Effector memory CD8-positive, alpha-beta T cell (primary cell): ENCODE measurements at regions not wholly inside any gene's neighbourhood (a gene's known extent, or its start where the extent isn't known, plus 50 kb on each side); places are given as distances from the start of the nearest gene placed in this dataset.

Experiments
- ATAC-seq: fragments of 150-1000 bp; cut with Tn5 transposase; replicated peaks from 2 replicates; pipeline ENCODE4 v1.10.0; 2021; ENCODE audit warnings: mild to moderate bottlenecking, moderate library complexity
- DNase-seq, 3 experiments: peaks; one replicate each; pipeline ENCODE4 v3.0.0; 2021
- H3K27ac Mint-ChIP-seq, 2 donors: one replicate each; pipeline ENCODE4 v1.8.0; 2022; ENCODE audit warnings: mild to moderate bottlenecking in 2 of 2, mixed read lengths in 2 of 2, moderate library complexity in 2 of 2
- H3K27me3 Mint-ChIP-seq, 2 donors: one replicate each; pipeline ENCODE4 v1.8.0; 2022; ENCODE audit warnings: mixed read lengths in 2 of 2
- H3K36me3 Mint-ChIP-seq: one replicate; pipeline ENCODE4 v1.8.0; 2022; ENCODE audit warnings: mild to moderate bottlenecking, moderate library complexity, mixed read lengths; ENCODE audit not compliant: insufficient read depth
- H3K4me1 Mint-ChIP-seq, 2 donors: one replicate each; pipeline ENCODE4 v1.8.0; 2022; ENCODE audit warnings: low read depth in 2 of 2, mixed read lengths in 2 of 2
- H3K4me3 Mint-ChIP-seq, 2 donors: one replicate each; pipeline ENCODE4 v1.8.0; 2022; ENCODE audit warnings: mild to moderate bottlenecking in 2 of 2, mixed read lengths in 2 of 2, moderate library complexity in 2 of 2
- H3K9me3 Mint-ChIP-seq, 2 donors: one replicate each; pipeline ENCODE4 v1.8.0; 2022; ENCODE audit warnings: mixed read lengths in 2 of 2

DNA sequence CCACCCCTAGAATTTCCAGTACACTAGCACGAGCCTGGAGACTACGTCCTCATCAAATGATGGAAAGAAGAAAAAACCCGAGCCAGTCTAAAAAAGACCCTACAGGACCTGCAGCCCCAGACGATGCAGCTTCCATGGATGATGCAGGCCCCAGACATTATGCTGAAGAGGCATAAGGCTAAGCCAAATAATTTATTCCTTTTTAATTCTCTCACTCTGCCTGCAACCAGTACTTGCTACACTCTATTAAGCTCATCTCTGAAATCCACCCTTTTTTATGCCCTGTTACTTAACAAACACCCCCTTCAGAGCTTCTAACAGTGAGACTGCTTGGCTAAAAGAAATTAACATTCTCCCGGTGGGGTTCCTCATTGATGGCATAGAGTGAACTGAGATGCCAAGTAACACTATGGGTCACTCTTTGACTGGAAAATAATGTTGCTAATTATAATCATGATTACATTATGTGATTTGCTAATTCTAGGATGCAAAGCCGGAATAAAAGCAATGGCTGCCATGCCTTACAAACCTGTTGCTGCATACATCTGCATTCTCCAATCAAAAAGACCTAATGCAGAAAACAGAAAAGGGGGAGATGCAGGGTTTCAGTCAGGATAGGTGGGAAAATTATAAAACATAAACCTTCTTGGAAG lies 1462.4 kb downstream of the UQCRFS1 start:
- Mint-ChIP-seq H3K36me3 (peaks cover 3% of the 10 kb centered on the region), H3K4me3 (no peak overlapping the region)
- no peak for DNase-seq

DNA sequence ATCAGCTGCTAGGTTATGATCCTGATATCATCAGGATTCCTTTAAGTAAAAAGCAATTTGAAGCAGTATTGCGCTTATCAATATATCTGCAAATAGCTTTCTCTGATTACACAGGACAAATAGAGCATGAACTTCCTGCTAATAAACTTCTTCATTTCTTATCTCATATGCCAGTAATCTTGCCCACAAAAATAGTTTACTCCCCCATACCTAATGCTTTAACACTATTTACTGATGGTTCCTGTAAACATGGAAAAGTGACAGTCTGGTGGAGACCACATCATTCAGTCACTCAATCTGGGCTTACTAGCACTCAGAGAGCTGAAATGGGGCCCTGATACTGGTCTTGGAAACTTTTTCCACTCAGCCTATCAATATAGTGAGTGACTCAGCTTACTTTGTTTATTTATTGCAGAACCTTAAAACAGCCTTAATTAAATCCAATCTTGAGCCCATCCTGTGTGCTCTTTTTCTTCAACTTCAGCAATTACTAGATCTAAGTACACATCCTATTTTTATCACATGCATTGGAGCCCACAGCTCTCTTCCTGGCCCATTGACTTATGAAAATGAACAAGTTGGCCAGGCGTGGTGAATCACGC lies 1464.3 kb downstream of the UQCRFS1 start:
- Mint-ChIP-seq H3K36me3 (peaks cover 6% of the 10 kb centered on the region), H3K27ac (no peak overlapping the region), H3K9me3 (peaks cover 0 to 5% of the 10 kb centered on the region in 2 donors), H3K27me3 (no peaks in the 10 kb centered on the region), H3K4me3 (no peak overlapping the region), H3K4me1 (peaks cover 10 to 14% of the 10 kb centered on the region in 2 donors)
- DNase-seq (no peak), ATAC-seq (no peak)

More for the DNA sequence above, 1462.4 kb downstream of the UQCRFS1 start:
- Mint-ChIP-seq H3K27me3 (no peaks in the 10 kb centered on the region), H3K27ac (no peak overlapping the region), H3K4me1 (peaks cover 7 to 14% of the 10 kb centered on the region in 2 donors), H3K9me3 (peaks cover 0 to 14% of the 10 kb centered on the region in 2 donors)
- ATAC-seq: no peak

DNA sequence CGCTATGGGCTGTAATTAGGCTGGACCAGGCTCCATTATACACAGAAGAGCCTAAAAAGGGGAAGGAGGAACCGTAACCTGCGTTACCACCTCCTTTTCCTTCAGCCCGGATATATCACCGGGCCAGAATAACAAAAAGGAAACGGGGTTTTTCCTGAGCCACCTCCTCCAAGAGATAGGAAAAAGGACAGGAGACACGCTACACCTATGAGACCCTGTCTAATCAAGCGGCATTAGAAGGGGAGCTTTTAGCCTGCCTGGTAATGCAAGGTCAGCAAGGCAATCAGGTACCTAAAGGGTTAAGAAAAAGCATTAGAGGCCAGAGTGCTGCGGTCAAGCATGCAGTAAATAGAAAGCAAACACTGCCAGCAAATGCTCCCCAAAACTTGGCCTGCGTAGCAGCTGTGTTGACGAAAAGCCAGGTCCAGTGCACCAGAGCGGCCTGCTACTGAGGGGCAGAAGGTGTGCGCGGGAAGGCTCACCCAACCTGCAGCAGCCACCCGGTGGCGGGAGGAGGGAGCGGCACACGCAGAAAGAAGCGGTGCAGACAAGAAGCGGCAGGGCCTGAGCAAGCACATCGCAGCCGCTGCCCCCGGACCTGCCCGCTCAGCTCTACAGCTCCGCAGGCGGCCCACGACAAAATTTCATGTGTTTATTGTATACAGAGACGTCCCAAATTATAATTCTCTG lies 1466.1 kb downstream of the UQCRFS1 start:
- H3K4me3 Mint-ChIP-seq: peak overlapping the region in 1 of 2 donors; percentile 10
- peaks cover 5% of the 10 kb centered on the region for H3K36me3 Mint-ChIP-seq
- peaks cover 10 to 14% of the 10 kb centered on the region in 2 donors for H3K4me1 Mint-ChIP-seq
- ATAC-seq: no peak
- H3K9me3 Mint-ChIP-seq: peaks cover 0 to 12% of the 10 kb centered on the region in 2 donors
- H3K27me3 Mint-ChIP-seq: no peaks in the 10 kb centered on the region
- DNase-seq: no peak
- no peak overlapping the region for H3K27ac Mint-ChIP-seq

DNA sequence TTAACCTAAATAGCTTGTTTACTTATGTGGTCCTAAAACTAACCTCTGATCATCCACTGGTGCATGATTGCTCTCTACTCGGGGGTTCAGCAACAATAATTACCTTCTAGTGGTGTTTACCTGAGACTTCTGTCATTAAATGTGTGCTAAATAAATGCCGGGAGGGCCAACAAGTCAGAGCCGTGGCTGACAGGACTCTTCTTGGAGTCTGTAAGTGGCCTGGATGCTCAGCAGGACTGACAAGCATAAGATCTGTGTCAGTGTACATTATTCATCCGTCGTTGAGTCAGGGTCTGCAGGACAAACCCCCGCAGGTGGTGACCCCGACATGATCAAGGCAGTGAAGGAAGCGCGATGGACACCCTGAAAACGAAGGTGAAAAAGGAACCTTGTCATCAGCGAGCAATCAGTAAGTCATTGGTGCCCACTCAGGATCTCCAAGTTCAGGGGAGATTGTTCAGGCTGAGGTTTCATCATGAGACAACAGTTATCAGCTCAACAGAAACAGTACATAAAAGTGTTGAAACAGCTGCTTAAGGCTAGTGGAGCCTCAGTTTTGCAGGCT lies 1466.9 kb downstream of the UQCRFS1 start:
- no peak overlapping the region for H3K4me3 Mint-ChIP-seq
- H3K27me3 Mint-ChIP-seq: no peaks in the 10 kb centered on the region
- no peak for ATAC-seq
- H3K9me3 Mint-ChIP-seq: peaks cover 0 to 12% of the 10 kb centered on the region in 2 donors
- no peak overlapping the region for H3K27ac Mint-ChIP-seq
- DNase-seq: no peak
- peaks cover 10 to 14% of the 10 kb centered on the region in 2 donors for H3K4me1 Mint-ChIP-seq
- peaks cover 4% of the 10 kb centered on the region for H3K36me3 Mint-ChIP-seq

DNA sequence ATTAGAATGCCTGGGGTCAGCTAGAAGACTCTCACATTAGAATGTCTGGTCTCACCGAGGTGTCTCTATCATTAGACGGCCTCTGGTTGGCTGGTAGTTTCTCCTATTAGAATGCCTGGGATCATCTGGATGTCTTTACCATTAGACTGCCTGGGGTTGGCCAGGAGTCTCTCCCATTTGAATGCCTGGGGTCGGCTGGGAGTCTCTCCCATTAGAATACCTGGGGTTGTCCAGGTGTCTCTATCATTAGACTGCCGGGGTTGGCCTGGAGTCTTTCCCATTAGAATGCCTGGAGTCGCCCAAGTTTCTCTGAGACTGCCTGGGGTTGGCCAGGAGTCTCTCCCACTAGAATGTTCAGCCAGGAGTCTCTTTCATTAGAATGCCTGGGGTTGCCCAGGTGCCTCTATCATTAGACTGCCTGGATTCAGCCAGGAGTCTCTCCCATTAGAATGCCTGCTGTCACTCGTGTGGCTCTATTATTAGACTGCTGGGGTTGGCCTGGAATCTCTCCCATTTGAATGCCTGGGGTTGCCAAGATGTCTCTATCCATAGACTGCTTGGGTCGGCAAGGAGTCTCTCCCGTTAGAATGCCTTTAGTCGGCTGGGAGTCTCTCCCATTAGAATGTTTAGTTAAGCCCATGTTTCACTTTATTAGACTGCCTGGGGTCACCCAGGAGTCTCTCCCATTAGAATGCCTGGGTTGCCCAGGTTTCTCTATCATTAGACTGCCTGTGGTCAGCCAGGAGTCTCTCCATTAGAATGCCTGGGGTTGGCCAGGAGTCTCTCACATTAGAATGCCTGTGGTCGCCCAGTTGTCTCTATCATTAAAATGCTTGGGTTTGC lies 1467.8 kb downstream of the UQCRFS1 start:
- no peak for ATAC-seq
- Mint-ChIP-seq H3K27ac (no peak overlapping the region), H3K9me3 (peaks cover 0 to 12% of the 10 kb centered on the region in 2 donors), H3K4me3 (no peak overlapping the region), H3K27me3 (no peaks in the 10 kb centered on the region), H3K4me1 (peaks cover 10 to 14% of the 10 kb centered on the region in 2 donors), H3K36me3 (peaks cover 4% of the 10 kb centered on the region)
- no peak for DNase-seq

DNA sequence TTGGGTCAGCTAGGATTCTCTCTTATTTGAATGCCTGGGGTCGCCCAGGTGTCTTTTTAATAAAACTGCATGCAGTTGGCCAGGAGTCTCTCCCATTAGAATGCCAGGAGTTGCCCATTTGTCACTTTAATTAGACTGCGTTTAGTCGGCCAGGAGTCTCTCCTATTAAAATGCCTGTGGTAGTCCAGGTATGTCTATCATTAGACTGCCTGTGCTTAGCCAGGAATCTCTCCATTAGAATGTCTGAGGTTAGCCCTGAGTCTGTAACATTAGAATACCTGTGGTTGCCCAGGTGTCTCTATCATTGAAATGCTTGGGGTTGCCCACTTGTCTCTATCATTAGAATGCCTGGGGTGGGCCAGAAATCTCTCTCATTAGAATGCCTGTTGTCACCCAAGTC lies 1470.9 kb downstream of the UQCRFS1 start:
- Mint-ChIP-seq H3K27ac (no peak overlapping the region), H3K27me3 (no peaks in the 10 kb centered on the region), H3K36me3 (peaks cover 4% of the 10 kb centered on the region), H3K9me3 (peaks cover 3 to 12% of the 10 kb centered on the region in 2 donors), H3K4me3 (no peak overlapping the region), H3K4me1 (peaks cover 8 to 10% of the 10 kb centered on the region in 2 donors)
- DNase-seq: no peak
- ATAC-seq: no peak

DNA sequence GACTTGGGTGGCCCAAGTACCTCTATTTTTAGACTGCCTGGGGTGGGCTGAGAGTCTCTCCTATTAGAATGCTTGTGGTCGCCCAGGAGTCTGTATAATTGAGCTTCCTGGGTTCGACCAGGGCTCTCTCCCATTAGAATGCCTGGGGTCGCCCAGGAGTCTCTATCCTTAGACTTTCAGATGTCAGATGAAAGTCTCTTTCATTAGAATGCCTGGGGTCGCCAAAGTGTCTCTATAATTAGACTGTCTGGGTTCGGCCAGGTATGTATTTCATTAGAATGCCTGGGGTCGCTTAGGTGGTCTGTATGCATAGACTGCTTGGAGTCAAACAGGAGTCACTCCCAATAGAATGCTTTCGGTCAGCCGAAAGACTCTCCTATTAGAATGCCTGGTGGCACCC lies 1471.7 kb downstream of the UQCRFS1 start:
- Mint-ChIP-seq H3K27me3 (no peaks in the 10 kb centered on the region), H3K27ac (no peak overlapping the region), H3K4me3 (no peak overlapping the region), H3K4me1 (peaks cover under 1 to 8% of the 10 kb centered on the region in 2 donors), H3K9me3 (peaks cover 5 to 12% of the 10 kb centered on the region in 2 donors), H3K36me3 (peaks cover 4% of the 10 kb centered on the region)
- no peak for ATAC-seq
- DNase-seq: no peak

DNA sequence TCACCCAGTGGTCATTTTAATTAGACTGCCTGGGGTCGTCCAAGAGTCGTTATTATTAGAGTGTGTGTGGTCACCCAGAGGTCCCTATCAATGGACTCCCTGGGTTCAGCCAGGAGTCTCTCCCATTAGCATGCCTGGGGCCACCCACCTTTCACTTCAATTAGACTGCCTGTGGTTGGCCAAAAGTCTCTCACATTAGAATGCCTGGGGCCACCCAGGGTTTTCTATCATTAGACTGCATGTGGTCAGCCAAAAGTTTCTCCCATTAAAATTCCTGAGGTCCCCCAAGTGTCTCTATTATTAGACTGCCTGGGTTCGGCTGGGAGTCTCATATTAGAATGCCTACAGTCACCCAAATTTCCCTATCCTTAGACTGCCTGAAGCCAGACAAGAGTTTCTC lies 1472.6 kb downstream of the UQCRFS1 start:
- ATAC-seq (no peak), DNase-seq (no peak)
- peaks cover 0 to 2% of the 10 kb centered on the region in 2 donors for H3K4me1 Mint-ChIP-seq
- H3K4me3 Mint-ChIP-seq: no peak overlapping the region
- H3K27me3 Mint-ChIP-seq: no peaks in the 10 kb centered on the region
- H3K36me3 Mint-ChIP-seq: peaks cover 4% of the 10 kb centered on the region
- peaks cover 5 to 17% of the 10 kb centered on the region in 2 donors for H3K9me3 Mint-ChIP-seq
- H3K27ac Mint-ChIP-seq: no peak overlapping the region

DNA sequence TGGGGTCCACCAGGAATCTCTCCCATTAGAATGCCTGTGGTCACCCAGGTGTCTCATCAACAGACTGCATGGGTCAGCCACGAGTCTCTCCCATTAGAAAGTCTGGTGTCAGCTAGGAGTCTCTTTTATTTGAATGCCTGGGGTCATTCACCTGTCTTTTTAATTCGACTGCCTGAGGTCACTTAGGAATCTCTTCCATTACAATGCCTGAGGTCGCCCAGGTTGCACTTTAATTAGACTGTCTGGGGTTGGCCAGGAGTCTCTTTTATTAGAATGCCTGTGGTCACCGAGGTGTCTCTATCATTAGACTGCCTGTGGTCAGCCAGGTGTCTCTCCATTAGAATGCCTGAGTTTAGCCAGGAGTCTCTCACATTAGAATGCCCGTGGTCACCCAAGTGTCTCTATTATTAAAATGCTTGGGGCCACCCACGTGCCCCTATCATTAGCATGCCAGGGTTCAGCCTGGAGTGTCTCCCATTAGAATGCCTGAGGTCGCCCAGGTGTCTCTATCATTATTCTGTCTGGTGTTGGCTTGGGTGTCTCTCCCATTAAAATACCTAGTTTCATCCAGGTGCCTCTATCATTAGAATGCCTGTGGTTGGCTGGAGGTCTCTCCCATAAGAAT lies 1474.3 kb downstream of the UQCRFS1 start:
- no peak for ATAC-seq
- Mint-ChIP-seq H3K36me3 (peaks cover 1% of the 10 kb centered on the region), H3K27ac (no peak overlapping the region), H3K9me3 (peaks cover 8 to 27% of the 10 kb centered on the region in 2 donors), H3K4me1 (no peaks in the 10 kb centered on the region), H3K4me3 (no peak overlapping the region), H3K27me3 (no peaks in the 10 kb centered on the region)
- no peak for DNase-seq

DNA sequence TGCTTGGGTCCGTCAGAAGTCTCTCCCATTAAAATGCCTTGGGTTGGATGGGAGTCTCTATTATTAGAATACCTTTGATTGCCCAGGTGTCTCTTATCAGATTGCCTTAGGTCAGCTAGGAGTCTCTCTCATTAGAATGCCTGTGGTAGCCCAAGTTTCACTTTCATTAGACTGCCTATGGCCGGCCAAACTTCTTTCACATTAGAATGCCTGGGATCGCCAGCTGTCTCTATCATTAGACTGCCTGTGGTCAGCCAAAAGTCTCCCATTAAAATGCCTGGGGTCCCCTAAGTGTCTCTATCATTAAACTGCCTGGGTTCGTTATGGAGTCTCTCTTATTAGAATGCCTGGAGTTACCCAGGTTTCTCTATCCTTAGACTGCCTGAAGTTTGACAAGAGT lies 1476.7 kb downstream of the UQCRFS1 start:
- H3K36me3 Mint-ChIP-seq: no peaks in the 10 kb centered on the region

DNA sequence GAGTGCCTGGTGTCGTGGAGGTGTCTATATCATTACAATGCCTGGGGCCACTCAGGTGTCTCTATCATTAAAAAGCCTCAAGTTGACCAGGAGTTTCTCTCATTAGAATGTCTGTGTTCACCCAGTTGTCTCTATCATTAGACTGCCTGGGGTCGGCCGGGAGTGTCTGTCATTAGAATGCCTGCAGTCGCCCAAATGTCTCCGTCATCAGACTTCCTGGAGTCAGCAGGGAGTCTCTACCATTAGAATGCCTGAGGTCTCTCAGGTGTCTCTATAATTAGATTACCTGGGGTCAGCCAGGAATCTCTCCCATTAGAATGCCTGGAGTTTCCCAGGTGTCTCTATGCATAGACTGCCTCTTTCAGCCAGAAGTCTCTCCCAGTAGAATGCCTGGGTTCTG lies 1477.6 kb downstream of the UQCRFS1 start:
- Mint-ChIP-seq H3K27me3 (no peaks in the 10 kb centered on the region), H3K4me1 (no peaks in the 10 kb centered on the region), H3K9me3 (peaks cover 8 to 15% of the 10 kb centered on the region in 2 donors), H3K36me3 (no peaks in the 10 kb centered on the region), H3K27ac (no peak overlapping the region), H3K4me3 (no peak overlapping the region)
- DNase-seq (no peak), ATAC-seq (no peak)

More for the DNA sequence above, 1476.7 kb downstream of the UQCRFS1 start:
- DNase-seq: no peak
- ATAC-seq: no peak
- Mint-ChIP-seq H3K27ac (no peak overlapping the region), H3K4me3 (no peak overlapping the region), H3K4me1 (no peaks in the 10 kb centered on the region), H3K9me3 (peaks cover 8 to 15% of the 10 kb centered on the region in 2 donors), H3K27me3 (no peaks in the 10 kb centered on the region)

DNA sequence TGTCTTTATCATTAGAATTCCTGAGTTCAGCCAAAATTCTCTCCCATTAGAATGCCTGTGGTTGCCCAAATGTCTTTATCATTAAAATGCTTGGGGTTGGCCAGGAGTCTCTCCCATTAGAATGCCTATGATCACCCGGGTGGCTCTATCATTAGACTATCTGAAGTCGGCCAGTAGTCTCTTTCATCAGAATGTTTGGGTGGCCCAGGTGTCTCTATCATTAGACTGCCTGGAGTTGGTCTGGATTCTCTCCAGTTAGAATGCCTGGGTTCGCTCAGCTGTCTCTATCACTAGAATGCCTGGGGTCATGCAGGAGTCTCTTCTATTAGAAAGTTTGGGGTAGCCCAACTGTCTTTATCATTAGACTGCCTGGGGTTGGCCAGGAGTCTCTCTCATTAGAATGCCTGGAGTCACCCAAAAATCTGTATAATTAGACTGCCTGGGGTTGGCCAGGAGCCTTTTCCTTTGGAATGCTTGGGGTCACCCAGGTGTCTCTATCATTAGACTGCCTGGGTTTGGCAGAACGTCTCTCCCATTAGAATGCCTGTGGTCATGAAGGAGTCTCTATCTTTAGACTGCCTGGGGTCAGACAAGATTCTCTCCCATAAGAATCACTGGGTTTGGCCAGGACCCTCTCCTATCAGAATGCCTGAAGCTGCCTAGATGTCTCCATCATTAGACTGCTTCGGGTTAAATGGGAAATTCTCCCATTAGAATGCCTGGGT lies 1478.3 kb downstream of the UQCRFS1 start:
- ATAC-seq: no peak
- peaks cover 8 to 15% of the 10 kb centered on the region in 2 donors for H3K9me3 Mint-ChIP-seq

More for the DNA sequence above, 1478.3 kb downstream of the UQCRFS1 start:
- H3K4me3 Mint-ChIP-seq: no peak overlapping the region
- no peaks in the 10 kb centered on the region for H3K4me1 Mint-ChIP-seq
- no peak for DNase-seq
- H3K27ac Mint-ChIP-seq: no peak overlapping the region
- no peaks in the 10 kb centered on the region for H3K36me3 Mint-ChIP-seq
- no peaks in the 10 kb centered on the region for H3K27me3 Mint-ChIP-seq
